Vagina (tissue), 2 donors: ENCODE measurements at regions not wholly inside any gene's neighbourhood (a gene's known extent, or its start where the extent isn't known, plus 50 kb on each side); places are given as distances from the start of the nearest gene placed in this dataset.

Experiments used
- CTCF ChIP-seq, 3 experiments: fragments of 450-650 bp in 2 of 3; fragments of 200-600 bp in 1 of 3; sonication (generic) in 1 of 3; IDR thresholded peaks; one replicate each; pipeline ENCODE4 v1.5.1; 2017 to 2019; ENCODE audit warnings: antibody characterized with exemption in 3 of 3, mild to moderate bottlenecking in 2 of 3, moderate library complexity in 2 of 3
- POLR2A ChIP-seq, 2 donors: fragments of 450-650 bp; IDR thresholded peaks; one replicate each; pipeline ENCODE4 v1.6.1; 2017; ENCODE audit warnings: antibody characterized with exemption in 2 of 2, mild to moderate bottlenecking in 2 of 2, moderate library complexity in 2 of 2
- POLR2AphosphoS5 ChIP-seq, 2 donors: sonication (generic); formaldehyde crosslinking; IDR thresholded peaks; one replicate each; pipeline ENCODE4 v1.9.0; 2017; ENCODE audit warnings: antibody characterized with exemption in 2 of 2, mild to moderate bottlenecking in 2 of 2, low read depth in 1 of 2; ENCODE audit not compliant: insufficient read depth in 1 of 2

- TF ChIP-seq CTCF (IDR thresholded peaks at IDR 0.05) (no peak), POLR2A (IDR thresholded peaks at IDR 0.05) (no peak), POLR2AphosphoS5 (IDR thresholded peaks at IDR 0.05; ENCODE audit: insufficient read depth in 1 of 2, low read depth in 1 of 2) (no peak)
Observed at GRCh38 chr9:95783426-95783975, 92.0 kb upstream of the ERCC6L2 start.
